Hypothalamus (tissue), 51 donors: ENCODE measurements at regions not wholly inside any gene's neighbourhood (a gene's known extent, or its start where the extent isn't known, plus 50 kb on each side); places are given as distances from the start of the nearest gene placed in this dataset.
A peak's percentile ranks its signal among the peaks of the same experiment; 100 is the strongest.

Experiments
- DNase-seq, 51 donors: peaks; one replicate each; lab custom pipeline; 2025; lab: John Stamatoyannopoulos, UW

- DNase-seq = no peak
Measured at GRCh38 chr16:26752166-26752565, 314.6 kb upstream of the C16orf82 start.

- no peak for DNase-seq
Measured at GRCh38 chr16:26756633-26757032, 310.1 kb upstream of the C16orf82 start.

GRCh38 chr16:26762594-26762993, 304.1 kb upstream of the C16orf82 start:
- no peak for DNase-seq

GRCh38 chr16:26765087-26765486, 301.6 kb upstream of the C16orf82 start:
- no peak for DNase-seq

- DNase-seq = peak in 1 of 51 donors; percentile 21
Measured at GRCh38 chr16:26768385-26769010, 298.2 kb upstream of the C16orf82 start.

- DNase-seq = no peak
Measured at GRCh38 chr16:26770547-26770946, 296.2 kb upstream of the C16orf82 start.

- no peak for DNase-seq
Measured at GRCh38 chr16:26772503-26772902, 294.2 kb upstream of the C16orf82 start.

- no peak for DNase-seq
Measured at GRCh38 chr16:26777821-26778220, 288.9 kb upstream of the C16orf82 start.

GRCh38 chr16:26787924-26788323, 278.8 kb upstream of the C16orf82 start:
- DNase-seq = no peak

GRCh38 chr16:26791169-26791568, 275.6 kb upstream of the C16orf82 start:
- DNase-seq = no peak

- peak in 14 of 51 donors; percentile 0 to 17 (median 3) for DNase-seq
Measured at GRCh38 chr16:26795184-26795583, 271.5 kb upstream of the C16orf82 start.

GRCh38 chr16:26801628-26802027, 265.1 kb upstream of the C16orf82 start:
- DNase-seq = no peak

- no peak for DNase-seq
Measured at GRCh38 chr16:26802440-26802839, 264.3 kb upstream of the C16orf82 start.

- no peak for DNase-seq
Measured at GRCh38 chr16:26802965-26803364, 263.8 kb upstream of the C16orf82 start.

- no peak for DNase-seq
Measured at GRCh38 chr16:26806657-26807056, 260.1 kb upstream of the C16orf82 start.

- DNase-seq = no peak
Measured at GRCh38 chr16:26809461-26809860, 257.3 kb upstream of the C16orf82 start.

- DNase-seq = no peak
Measured at GRCh38 chr16:26816266-26816665, 250.5 kb upstream of the C16orf82 start.

GRCh38 chr16:26816885-26817571, 249.7 kb upstream of the C16orf82 start:
- no peak for DNase-seq

- DNase-seq = no peak
Measured at GRCh38 chr16:26818393-26818792, 248.3 kb upstream of the C16orf82 start.

GRCh38 chr16:26824469-26824868, 242.3 kb upstream of the C16orf82 start:
- no peak for DNase-seq

GRCh38 chr16:26826500-26826899, 240.2 kb upstream of the C16orf82 start:
- DNase-seq = no peak

GRCh38 chr16:26827386-26827785, 239.3 kb upstream of the C16orf82 start:
- no peak for DNase-seq
